GM19239 (cell line): ENCODE measurements at regions not wholly inside any gene's neighbourhood (a gene's known extent, or its start where the extent isn't known, plus 50 kb on each side); places are given as distances from the start of the nearest gene placed in this dataset.
A peak's percentile ranks its signal among the peaks of the same experiment; 100 is the strongest.
"Not testable (repeated sequence)": the region's sequence is repeated elsewhere in the genome, so short reads cannot be mapped to it uniquely, and the experiment has no call there.

Source experiments
- DNase-seq: peaks from one replicate; pipeline ENCODE4 v3.0.0; 2011; ENCODE audit warnings: low spot score; ENCODE audit not compliant: insufficient read length
- FAIRE-seq: peaks from 2 replicates; lab custom pipeline; 2011; peaks lifted over from hg19 to GRCh38; lab: Jason Lieb, UNC

DNA sequence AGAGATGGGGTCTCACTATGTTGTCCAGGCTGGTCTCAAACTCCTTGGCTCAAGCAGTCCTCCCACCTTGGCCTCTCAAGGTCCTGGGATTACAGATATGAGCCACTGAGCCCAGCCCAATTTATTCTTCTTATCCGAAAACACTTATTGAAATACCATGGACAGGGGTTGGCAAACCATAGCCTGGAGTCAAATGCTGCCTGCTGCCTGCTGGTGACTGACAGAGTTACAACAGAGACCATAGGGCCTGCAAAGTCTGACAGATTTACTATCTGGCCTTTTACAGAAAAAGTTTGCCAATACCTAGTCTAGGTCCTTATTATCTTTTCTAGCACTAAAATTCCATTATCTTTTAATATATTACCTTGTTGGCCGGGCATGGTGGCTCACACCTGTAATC is 87.1 kb upstream of the ZNF281 start:
- DNase-seq (no peak), FAIRE-seq (no peak)

- DNase-seq (no peak), FAIRE-seq (no peak)
Measured at GRCh38 chr1:200495901-200496300, 86.1 kb upstream of the ZNF281 start.

GRCh38 chr1:200493344-200493743 is 83.5 kb upstream of the ZNF281 start:
- no peak for FAIRE-seq
- DNase-seq = no peak

- DNase-seq (no peak), FAIRE-seq (no peak)
Measured at GRCh38 chr1:200491103-200491502, 81.3 kb upstream of the ZNF281 start.

DNA sequence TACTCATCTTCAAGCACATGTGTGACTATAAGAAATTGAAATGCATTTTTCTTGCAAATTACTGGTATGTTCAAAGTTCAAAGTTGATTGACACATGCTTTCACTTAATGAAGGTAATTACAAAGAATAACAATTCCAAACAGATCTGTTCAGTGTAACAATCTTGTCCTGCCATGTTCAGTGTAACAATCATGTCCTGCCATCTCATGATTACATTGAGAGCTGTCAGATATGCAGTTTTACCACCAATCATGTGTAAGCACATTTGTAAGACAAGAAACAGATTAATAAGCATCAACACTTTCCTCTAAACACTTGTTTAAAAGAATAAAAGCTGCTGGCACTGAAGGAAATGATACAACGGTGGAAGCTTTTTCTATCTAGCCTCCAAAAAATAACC is 80.3 kb upstream of the ZNF281 start:
- DNase-seq (no peak), FAIRE-seq (no peak)

GRCh38 chr1:200488375-200489165 is 78.7 kb upstream of the ZNF281 start:
- DNase-seq = peak; percentile 40
- peak; percentile 87 for FAIRE-seq

DNA sequence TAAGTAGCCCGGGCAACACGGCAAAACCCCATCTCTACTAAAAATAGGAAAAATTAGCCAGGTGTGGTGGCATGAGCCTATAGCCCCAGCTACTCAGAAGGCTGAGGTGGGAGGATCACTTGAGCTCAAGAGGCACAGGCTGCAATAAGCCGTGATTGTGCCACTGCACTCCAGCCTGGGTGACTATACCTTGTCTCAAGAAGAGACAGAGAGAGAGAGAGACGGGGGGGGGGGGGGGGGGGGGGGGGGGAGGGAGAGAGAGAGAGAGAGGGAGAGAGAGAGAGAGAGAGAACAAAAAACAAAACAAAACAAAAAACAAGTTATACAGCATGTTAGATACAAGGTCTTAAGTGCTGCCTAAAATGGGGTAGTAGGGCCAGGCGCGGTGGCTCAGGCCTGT is 77.8 kb upstream of the ZNF281 start:
- FAIRE-seq = peak; percentile 77
- no peak for DNase-seq

- no peak for DNase-seq
- FAIRE-seq = no peak
Measured at GRCh38 chr1:200486634-200487033, 76.8 kb upstream of the ZNF281 start.

DNA sequence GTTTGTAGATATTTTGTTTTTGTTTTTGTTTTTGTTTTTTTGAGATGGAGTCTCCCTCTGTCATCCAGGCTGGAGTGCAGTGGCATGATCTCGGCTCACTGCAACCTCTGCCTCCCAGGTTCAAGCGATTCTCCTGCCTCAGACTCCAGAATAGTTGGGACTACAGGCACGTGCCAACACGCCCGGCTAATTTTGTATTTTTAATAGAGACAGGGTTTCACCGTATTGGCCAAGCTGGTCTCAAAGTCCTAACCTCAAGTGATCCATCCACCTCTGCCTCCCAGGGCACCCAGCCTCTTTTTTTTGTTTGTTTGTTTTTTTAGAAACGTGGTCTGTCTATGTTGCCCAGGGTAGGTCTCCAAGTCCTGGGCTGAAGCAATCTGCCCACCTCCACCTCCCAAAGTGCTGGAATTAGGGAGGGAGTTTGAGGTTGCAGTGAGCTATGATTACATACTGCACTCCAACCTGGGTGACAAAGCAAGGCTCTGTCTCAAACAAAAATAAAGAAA is 74.7 kb upstream of the ZNF281 start:
- not testable (repeated sequence) for DNase-seq, FAIRE-seq

DNA sequence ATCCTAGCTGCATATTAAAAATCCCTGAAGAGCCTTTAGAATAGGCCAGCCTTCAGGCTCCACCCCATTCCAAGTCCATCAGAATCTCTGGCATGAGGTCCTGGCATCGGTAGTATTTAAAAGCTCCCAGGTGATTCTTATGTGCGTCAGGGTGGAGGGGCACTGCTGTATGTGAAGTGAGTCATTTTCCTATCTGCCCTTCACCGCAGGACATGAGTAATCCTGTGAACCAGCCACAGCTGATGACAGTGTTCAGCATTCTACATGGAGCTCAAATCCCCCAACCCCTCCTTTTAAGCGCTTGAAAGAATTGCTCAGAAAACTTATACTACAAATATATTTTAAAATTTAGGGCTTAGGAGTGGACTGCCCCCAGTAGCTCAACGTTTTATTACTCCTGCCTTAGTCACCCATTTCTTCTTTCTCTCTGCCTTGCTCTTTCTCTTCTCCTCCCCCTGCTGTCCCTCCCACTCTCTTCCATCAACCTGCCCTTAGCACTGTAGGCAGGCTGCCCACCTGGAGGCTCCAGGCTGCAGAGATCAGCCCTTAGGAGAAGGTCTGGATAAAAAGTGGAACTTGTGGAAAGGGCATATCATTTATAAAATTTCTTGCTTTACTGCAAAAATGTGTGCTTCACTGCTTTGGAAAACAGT is 73.8 kb upstream of the ZNF281 start:
- FAIRE-seq = peak; percentile 54
- DNase-seq = peak; percentile 28

DNA sequence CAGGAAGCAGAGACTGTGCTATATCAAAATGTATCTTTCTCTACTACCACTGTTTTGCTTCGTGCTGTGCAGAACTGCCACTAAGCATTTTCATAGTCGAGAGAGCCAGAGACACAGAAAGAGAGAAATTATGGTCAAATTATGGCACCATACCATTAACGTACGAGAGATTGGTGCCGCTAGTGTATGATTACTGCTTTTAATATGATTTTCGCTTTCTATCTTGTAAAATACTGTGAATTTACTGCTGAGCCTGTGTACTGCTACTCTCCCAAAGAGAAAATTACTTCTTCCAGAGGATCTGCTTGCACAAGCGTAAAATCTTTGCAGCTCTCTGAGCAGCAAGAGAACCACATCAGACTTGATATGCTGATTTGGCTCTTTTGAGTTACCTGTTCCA is 71.1 kb upstream of the ZNF281 start:
- FAIRE-seq (no peak), DNase-seq (no peak)

DNA sequence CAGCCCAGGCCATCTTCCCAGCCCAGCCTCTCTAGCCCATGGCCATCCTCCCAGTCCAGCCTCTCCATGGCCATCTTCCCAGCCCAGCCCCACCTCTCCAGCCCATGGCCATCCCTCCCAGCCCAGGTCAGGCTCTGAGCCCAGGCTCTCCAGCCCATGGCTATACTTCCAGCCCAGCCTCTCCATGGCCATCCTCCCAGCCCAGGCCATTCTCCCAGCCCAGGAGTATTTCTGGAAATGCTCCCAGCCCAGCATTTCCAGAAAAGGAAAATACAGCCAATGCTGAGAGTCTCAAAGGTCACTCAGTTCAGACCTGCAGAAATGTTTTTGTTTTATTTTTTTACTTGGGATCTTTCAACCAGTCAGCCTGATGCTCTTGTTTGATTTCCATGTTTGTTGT is 70.0 kb upstream of the ZNF281 start:
- FAIRE-seq (no peak), DNase-seq (no peak)

GRCh38 chr1:200478945-200479558 is 69.2 kb upstream of the ZNF281 start:
- FAIRE-seq (no peak), DNase-seq (no peak)

DNA sequence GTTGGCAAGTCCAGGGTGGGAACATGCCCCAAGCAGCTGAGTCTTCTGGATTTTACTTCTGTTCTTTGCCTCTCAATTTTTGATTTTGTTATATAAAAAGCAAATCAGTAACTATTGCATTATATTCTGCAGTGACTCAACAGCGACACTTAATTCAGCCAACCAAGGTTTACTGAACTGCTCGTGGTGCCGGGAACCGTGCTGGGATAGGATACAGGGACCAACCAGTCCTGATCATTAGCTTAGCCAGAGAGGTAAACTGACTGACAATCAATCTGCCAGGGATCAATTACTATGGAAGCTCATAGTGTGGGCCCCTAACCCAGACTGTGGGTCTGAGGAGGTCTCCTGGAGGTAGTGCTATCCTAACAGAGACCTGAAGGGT is 68.4 kb upstream of the ZNF281 start:
- no peak for DNase-seq
- no peak for FAIRE-seq

- no peak for DNase-seq
- no peak for FAIRE-seq
Measured at GRCh38 chr1:200474633-200475032, 64.8 kb upstream of the ZNF281 start.

GRCh38 chr1:200473698-200474371 is 64.0 kb upstream of the ZNF281 start:
- peak; percentile 96 for FAIRE-seq
- peak; percentile 19 for DNase-seq

DNA sequence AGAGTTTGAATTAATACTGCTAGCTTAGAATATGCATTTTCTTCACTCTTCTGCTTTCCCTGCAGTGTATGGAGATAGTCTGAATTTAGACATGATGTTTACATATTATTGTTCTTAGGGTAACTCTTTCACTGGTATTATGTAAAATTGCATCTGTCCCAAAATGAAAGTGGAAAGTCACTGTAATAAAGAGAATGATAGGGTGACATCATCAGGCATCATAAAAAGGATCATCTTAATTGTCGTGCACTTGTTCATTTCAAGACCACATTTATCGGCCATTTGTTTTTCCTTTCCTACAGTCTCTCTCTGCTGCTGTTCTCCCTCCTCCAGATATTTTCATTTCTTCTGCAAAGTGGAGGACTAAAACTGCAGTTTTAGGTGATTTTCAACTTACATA is 61.9 kb upstream of the ZNF281 start:
- DNase-seq = no peak
- FAIRE-seq = no peak

DNA sequence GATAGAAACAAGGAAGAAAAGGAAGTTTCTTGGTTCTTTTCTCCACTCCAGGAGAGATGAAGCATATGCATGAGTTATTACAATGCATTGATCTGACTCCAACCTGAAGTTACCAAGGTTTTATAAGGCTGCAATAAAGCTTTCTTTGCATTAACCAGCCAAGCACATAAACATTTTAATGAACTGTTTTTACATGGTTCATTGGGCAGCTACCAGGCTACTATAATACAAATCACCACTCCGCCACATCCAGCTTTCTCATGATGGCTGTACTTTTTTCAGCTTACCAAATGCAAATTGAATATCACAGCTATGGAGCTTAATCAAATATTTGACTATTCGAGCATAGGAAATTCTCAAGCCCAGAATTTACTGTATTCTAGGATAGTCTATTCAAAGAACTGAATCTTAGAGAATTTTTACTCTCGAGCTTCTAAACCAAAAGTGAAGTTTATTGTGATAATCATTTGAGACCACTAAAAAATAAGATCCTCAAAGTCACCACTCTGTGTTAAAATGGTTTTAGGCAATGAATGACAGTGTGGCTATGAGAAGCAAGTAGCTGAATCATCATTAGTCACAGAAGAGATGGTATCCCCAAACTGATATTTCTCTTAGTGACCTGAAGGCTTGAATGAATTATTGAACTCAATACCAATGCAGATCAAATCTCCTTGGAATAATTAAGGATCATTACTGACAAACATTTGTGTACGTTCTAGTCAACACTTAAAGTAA is 58.6 kb upstream of the ZNF281 start:
- DNase-seq = no peak
- peak; percentile 64 for FAIRE-seq

GRCh38 chr1:200464784-200465400 is 55.1 kb upstream of the ZNF281 start:
- DNase-seq = no peak
- FAIRE-seq = no peak
